ENCODE measurements at regions not wholly inside any gene's neighbourhood (a gene's known extent, or its start where the extent isn't known, plus 50 kb on each side); places are given as distances from the start of the nearest gene placed in this dataset.

GRCh38 chr21:35871906-35872305, 188.4 kb downstream of the SETD4 start:
- ATAC-seq (ENCODE audit: low FRiP score) (no peak), DNase-seq (ENCODE audit: low spot score) (no peak)
- no peak for TF ChIP-seq CTCF (IDR thresholded peaks at IDR 0.05)

- DNase-seq (ENCODE audit: low spot score) (no peak), ATAC-seq (ENCODE audit: low FRiP score) (no peak)
- no peak for TF ChIP-seq CTCF (IDR thresholded peaks at IDR 0.05)
These were observed 191.5 kb downstream of the SETD4 start for GRCh38 chr21:35868869-35869223.

DNA sequence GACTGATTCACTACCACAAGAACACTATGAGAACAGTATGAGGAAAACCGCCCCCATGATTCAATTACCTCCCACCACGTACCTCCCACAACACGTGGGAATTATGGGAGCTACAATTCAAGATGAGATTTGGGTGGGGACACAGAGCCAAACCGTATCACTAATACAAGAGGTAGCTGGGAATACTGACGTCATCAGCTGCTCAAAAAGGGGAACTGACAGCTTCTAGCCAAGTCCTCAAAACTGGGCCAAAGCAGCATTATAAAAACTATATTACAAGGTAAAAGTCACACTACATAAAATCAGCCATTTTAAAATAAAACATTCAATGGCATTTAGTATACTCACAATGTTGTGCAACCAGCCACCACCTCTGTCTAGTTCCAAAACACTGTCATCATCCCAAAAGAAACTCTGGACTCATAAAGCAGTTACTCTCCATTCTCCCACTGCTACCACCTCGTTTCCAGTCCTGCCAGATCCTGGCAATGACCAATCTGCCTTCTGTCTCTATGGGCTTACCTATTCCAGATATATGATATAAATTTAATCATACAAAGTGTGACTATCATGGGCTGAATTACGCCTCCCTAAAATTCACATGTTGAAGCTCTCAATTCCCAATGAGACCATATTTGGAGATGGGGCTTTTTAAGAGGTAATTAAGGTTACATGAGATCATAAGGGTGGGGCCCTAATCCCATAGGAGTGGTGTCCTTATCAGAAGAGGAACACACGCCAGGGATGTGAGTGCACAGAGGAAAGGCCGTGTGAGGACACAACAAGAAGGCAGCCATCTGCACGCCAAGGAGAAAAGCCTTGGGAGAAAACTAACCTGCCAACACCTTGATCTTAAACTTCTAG, 192.1 kb downstream of the SETD4 start:
- DNase-seq (ENCODE audit: low spot score) (no peak), ATAC-seq (ENCODE audit: low FRiP score) (no peak)
- TF ChIP-seq CTCF (IDR thresholded peaks at IDR 0.05) = no peak

DNA sequence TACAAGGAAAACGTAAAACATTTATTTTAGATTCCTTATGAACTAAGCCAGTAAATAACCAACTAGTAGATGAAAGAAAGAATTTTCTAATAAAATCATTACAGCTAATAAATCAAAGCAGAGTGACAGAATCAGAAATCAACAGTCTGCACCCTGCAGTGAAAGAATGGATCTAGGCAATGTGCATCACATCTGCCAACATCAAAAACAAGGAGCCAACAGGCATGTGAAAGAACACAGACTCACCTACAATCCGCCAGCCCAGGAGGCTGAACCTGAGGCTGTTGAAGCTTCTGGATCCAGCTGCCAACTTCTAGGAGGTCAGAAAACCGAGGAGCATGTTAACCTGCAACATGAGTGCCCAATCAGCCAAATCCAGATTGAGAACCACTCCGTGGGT, 196.3 kb downstream of the SETD4 start:
- no peak for DNase-seq (ENCODE audit: low spot score)
- no peak for TF ChIP-seq CTCF (IDR thresholded peaks at IDR 0.05)
- no peak for ATAC-seq (ENCODE audit: low FRiP score)

DNA sequence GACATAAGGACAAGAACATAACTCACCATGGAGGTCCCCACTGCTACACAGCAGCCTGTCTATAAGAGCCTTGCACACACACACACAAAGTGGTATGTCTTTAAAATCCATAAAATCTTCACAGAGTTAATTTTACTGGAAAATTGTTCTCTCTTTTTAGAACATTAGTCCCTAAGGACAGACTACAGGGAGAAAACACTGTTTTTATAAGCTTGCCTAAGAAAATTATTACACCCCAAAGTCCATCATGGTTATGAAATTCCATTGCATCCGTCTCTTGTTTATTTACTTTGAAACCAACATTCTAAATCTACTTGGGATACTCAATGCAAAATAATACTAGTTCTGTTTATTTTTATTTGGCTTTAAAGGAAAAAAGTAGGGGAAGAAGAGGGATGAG, 197.4 kb downstream of the SETD4 start:
- DNase-seq (ENCODE audit: low spot score) (no peak), ATAC-seq (ENCODE audit: low FRiP score) (no peak)
- TF ChIP-seq CTCF (IDR thresholded peaks at IDR 0.05) = no peak

- ATAC-seq (ENCODE audit: low FRiP score) (no peak), DNase-seq (ENCODE audit: low spot score) (no peak)
- no peak for TF ChIP-seq CTCF (IDR thresholded peaks at IDR 0.05)
These were observed 198.7 kb downstream of the SETD4 start for GRCh38 chr21:35861661-35862060.

GRCh38 chr21:35860189-35860869, 200.0 kb downstream of the SETD4 start:
- DNase-seq (ENCODE audit: low spot score) = no peak
- no peak for TF ChIP-seq CTCF (IDR thresholded peaks at IDR 0.05)
- no peak for ATAC-seq (ENCODE audit: low FRiP score)
